DOHH2 (cell line): ENCODE measurements at regions not wholly inside any gene's neighbourhood (a gene's known extent, or its start where the extent isn't known, plus 50 kb on each side); places are given as distances from the start of the nearest gene placed in this dataset.

Source experiments
- H3F3A ChIP-seq: fragments of 200-600 bp; sonication (generic), shearing (Covaris generic); 2 replicates; pipeline ENCODE4 v1.6.0; 2016; ENCODE audit warnings: antibody characterized with exemption, mild to moderate bottlenecking; ENCODE audit not compliant: control insufficient read depth, insufficient read depth
- H3K27ac ChIP-seq: fragments of 200-600 bp; sonication (generic); 2 replicates; pipeline ENCODE4 v1.5.1; 2014; ENCODE audit warnings: low read depth, mild to moderate bottlenecking, low read length, moderate library complexity
- H3K27me3 ChIP-seq: fragments of 200-600 bp; sonication (generic); 2 replicates; pipeline ENCODE4 v1.6.1; 2014; ENCODE audit warnings: mild to moderate bottlenecking, low read length, mixed read lengths; ENCODE audit not compliant: control insufficient read depth
- H3K36me3 ChIP-seq: fragments of 200-600 bp; sonication (generic); 2 replicates; pipeline ENCODE4 v1.6.1; 2014; ENCODE audit warnings: mild to moderate bottlenecking, low read length, moderate library complexity, mixed read lengths; ENCODE audit not compliant: control insufficient read depth
- H3K4me1 ChIP-seq: fragments of 200-600 bp; sonication (generic); 2 replicates; pipeline ENCODE4 v1.6.1; 2014; ENCODE audit warnings: mild to moderate bottlenecking, low read length, mixed read lengths; ENCODE audit not compliant: control insufficient read depth
- H3K4me2 ChIP-seq: fragments of 200-600 bp; sonication (generic); 2 replicates; pipeline ENCODE4 v1.6.0; 2014; ENCODE audit warnings: mild to moderate bottlenecking, low read length, moderate library complexity
- H3K4me3 ChIP-seq: fragments of 200-600 bp; sonication (generic); 2 replicates; pipeline ENCODE4 v1.5.1; 2014; ENCODE audit warnings: mild to moderate bottlenecking, low read length, mixed read lengths
- H3K79me2 ChIP-seq: fragments of 200-600 bp; sonication (generic); 2 replicates; pipeline ENCODE4 v1.6.1; 2014; ENCODE audit warnings: mild to moderate bottlenecking, low read length, mixed read lengths; ENCODE audit not compliant: control insufficient read depth
- H3K9me2 ChIP-seq: fragments of 200-600 bp; sonication (generic); replicated peaks from 2 replicates; pipeline ENCODE4 v1.6.1; 2014; ENCODE audit warnings: mild to moderate bottlenecking, low read length, mixed read lengths; ENCODE audit not compliant: control insufficient read depth
- H3K9me3 ChIP-seq: fragments of 200-600 bp; sonication (generic); 2 replicates; pipeline ENCODE4 v1.6.1; 2014; ENCODE audit warnings: antibody characterized with exemption, low read length, mixed read lengths; ENCODE audit not compliant: control insufficient read depth, insufficient read depth
- H4K20me1 ChIP-seq: fragments of 200-600 bp; sonication (generic); 2 replicates; pipeline ENCODE4 v1.6.0; 2014; ENCODE audit warnings: low read depth, mild to moderate bottlenecking, antibody characterized with exemption, low read length, moderate library complexity; ENCODE audit not compliant: control insufficient read depth, insufficient read depth
- CTCF ChIP-seq: fragments of 200-600 bp; sonication (generic); IDR thresholded peaks from one replicate; pipeline ENCODE4 v1.5.1; 2014; ENCODE audit warnings: antibody characterized with exemption, mild to moderate bottlenecking, low read depth, low read length; ENCODE audit not compliant: poor library complexity, severe bottlenecking
- EZH2phosphoT487 ChIP-seq: fragments of 200-600 bp; sonication (generic); IDR thresholded peaks from 2 replicates; pipeline ENCODE4 v1.6.1; 2017; ENCODE audit warnings: borderline replicate concordance, mild to moderate bottlenecking, antibody characterized with exemption, low read length, moderate library complexity, mixed read lengths

GRCh38 chr3:141669434-141669833 lies 68.7 kb upstream of the RNF7 start:
- TF ChIP-seq EZH2phosphoT487 (no peak), CTCF (no peak)
- no peaks in the 10 kb centered on the region for H3K9me2 ChIP-seq

GRCh38 chr3:141677701-141678100 lies 60.4 kb upstream of the RNF7 start:
- Histone ChIP-seq H3K4me3 (no peak overlapping the region), H3K4me1 (peaks cover 50% of the 10 kb centered on the region), H3K27me3 (no peaks in the 10 kb centered on the region), H3K9me3 (peaks cover 11% of the 10 kb centered on the region), H4K20me1 (no peaks in the 10 kb centered on the region), H3K36me3 (no peaks in the 10 kb centered on the region; the same call in 1 of the 2 replicates), H3K79me2 (no peaks in the 10 kb centered on the region), H3F3A (peaks cover 16% of the 10 kb centered on the region), H3K27ac (no peak overlapping the region), H3K4me2 (no peak overlapping the region), H3K9me2 (no peaks in the 10 kb centered on the region)
- TF ChIP-seq CTCF: no peak
- TF ChIP-seq EZH2phosphoT487: no peak

More at GRCh38 chr3:141669434-141669833, 68.7 kb upstream of the RNF7 start:
- Histone ChIP-seq H3F3A (no peaks in the 10 kb centered on the region), H3K27me3 (no peaks in the 10 kb centered on the region), H3K4me1 (no peaks in the 10 kb centered on the region), H4K20me1 (no peaks in the 10 kb centered on the region), H3K9me3 (peaks cover 9% of the 10 kb centered on the region; the same call in 1 of the 2 replicates), H3K4me3 (no peak overlapping the region), H3K27ac (no peak overlapping the region), H3K4me2 (no peak overlapping the region), H3K79me2 (no peaks in the 10 kb centered on the region), H3K36me3 (no peaks in the 10 kb centered on the region)

- Histone ChIP-seq H3K4me3 (peak overlapping the region; percentile 4), H3K9me2 (no peaks in the 10 kb centered on the region), H3K36me3 (no peaks in the 10 kb centered on the region; the same call in 1 of the 2 replicates), H3K27me3 (no peaks in the 10 kb centered on the region), H4K20me1 (no peaks in the 10 kb centered on the region), H3K9me3 (peaks cover 11% of the 10 kb centered on the region), H3K79me2 (no peaks in the 10 kb centered on the region), H3K4me1 (peaks cover 50% of the 10 kb centered on the region), H3K27ac (peak overlapping the region; percentile 19), H3K4me2 (peak overlapping the region; percentile 38), H3F3A (peaks cover 16% of the 10 kb centered on the region)
- TF ChIP-seq EZH2phosphoT487 (no peak), CTCF (no peak)
These were observed 57.3 kb upstream of the RNF7 start for GRCh38 chr3:141680620-141681389.
